Esophagus muscularis mucosa (tissue), 4 donors: ENCODE measurements at regions not wholly inside any gene's neighbourhood (a gene's known extent, or its start where the extent isn't known, plus 50 kb on each side); places are given as distances from the start of the nearest gene placed in this dataset.

Source experiments
- DNase-seq: peaks from one replicate; pipeline ENCODE4 v3.0.0-alpha.2; 2017; ENCODE audit errors: extremely low spot score
- H3K27ac ChIP-seq, 4 donors: fragments of 200-600 bp; sonication (generic); replicated peaks in 1 of 4; 1 replicate in 3 of 4; 2 replicates in 1 of 4; pipeline ENCODE4 v1.5.1; 2016 to 2019; ENCODE audit warnings: mild to moderate bottlenecking in 1 of 4
- H3K27me3 ChIP-seq, 4 donors: fragments of 200-600 bp; sonication (generic); one replicate each; pipeline versions ENCODE4 v1.5.1 to v1.6.0; 2016 to 2019
- H3K36me3 ChIP-seq, 4 donors: fragments of 200-600 bp; sonication (generic); one replicate each; pipeline ENCODE4 v1.5.1; 2016 to 2019
- H3K4me1 ChIP-seq, 4 donors: fragments of 200-600 bp; sonication (generic); one replicate each; pipeline ENCODE4 v1.5.1; 2016 to 2019
- H3K4me3 ChIP-seq, 4 donors: fragments of 200-600 bp; sonication (generic); 1 replicate in 2 of 4; 2 replicates in 2 of 4; pipeline ENCODE4 v1.5.1; 2016 to 2019; ENCODE audit warnings: mild to moderate bottlenecking in 4 of 4, moderate library complexity in 1 of 4
- H3K9me3 ChIP-seq, 4 donors: fragments of 200-600 bp; sonication (generic); 1 replicate in 3 of 4; 2 replicates in 1 of 4; pipeline ENCODE4 v1.5.1; 2016 to 2019
- EP300 ChIP-seq: sonication (generic); formaldehyde crosslinking; IDR thresholded peaks from one replicate; pipeline ENCODE4 v1.6.1; 2017; ENCODE audit warnings: antibody characterized with exemption
- POLR2A ChIP-seq: fragments of 450-650 bp; IDR thresholded peaks from one replicate; pipeline ENCODE4 v1.6.1; 2017; ENCODE audit warnings: antibody characterized with exemption, moderate library complexity, mild to moderate bottlenecking, low read depth
- POLR2AphosphoS5 ChIP-seq, 2 donors: sonication (generic); formaldehyde crosslinking; IDR thresholded peaks; one replicate each; pipeline ENCODE4 v1.6.1; 2017; ENCODE audit warnings: antibody characterized with exemption in 2 of 2
- WGBS: methylation state at CpG from one replicate; pipeline ENCODE4 v1.1.5; 2018; 5-methylcytosine and 5-hydroxymethylcytosine counted together
- intact Hi-C: fragments of 100-400 bp; cut with DNase I; formaldehyde crosslinking; loops from one replicate; pipeline ENCODE4 v1.15.1; 2023
- TF ChIP-seq, protein P1 (sequence below), 3 experiments: fragments of 200-600 bp in 2 of 3; fragments of 450-650 bp in 1 of 3; sonication (generic) in 2 of 3; IDR thresholded peaks; one replicate each; pipeline ENCODE4 v1.5.1; 2017 to 2019; ENCODE audit warnings: antibody characterized with exemption in 3 of 3, mild to moderate bottlenecking in 2 of 3, moderate library complexity in 1 of 3

DNA sequence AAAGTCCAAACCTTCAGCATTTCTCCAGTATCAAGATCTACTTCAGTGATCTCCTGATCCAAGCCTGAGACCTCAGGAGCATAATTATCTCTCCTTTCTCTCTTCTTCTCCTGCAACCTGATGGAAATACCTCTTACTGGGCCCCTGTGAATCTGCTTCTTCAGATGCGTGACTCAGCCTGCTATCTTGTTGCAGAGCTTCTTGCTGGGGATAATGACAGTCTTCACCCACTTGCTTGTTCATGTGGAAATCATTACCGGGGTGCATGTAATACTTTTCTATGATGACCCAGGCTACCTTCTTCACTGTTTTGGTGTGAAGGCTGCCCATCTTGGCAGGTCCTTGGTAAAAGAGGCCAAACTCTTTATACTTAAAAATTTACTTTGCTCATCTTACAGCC lies 140.0 kb upstream of the POU2AF2 start:
- no peak overlapping the region for H3K27ac ChIP-seq
- H3K27me3 ChIP-seq: no peaks in the 10 kb centered on the region
- no peaks in the 10 kb centered on the region for H3K9me3 ChIP-seq
- no peaks in the 10 kb centered on the region for H3K4me1 ChIP-seq
- H3K4me3 ChIP-seq: no peak overlapping the region
- intact Hi-C loops: no loop called here
- no peak for DNase-seq
- H3K36me3 ChIP-seq: no peaks in the 10 kb centered on the region
- 100% methylated on average over 2 of the region's 2 CpGs for WGBS
- TF ChIP-seq EP300 (no peak), POLR2A (no peak), POLR2AphosphoS5 (IDR thresholded peaks at IDR 0.05) (no peak)
- TF ChIP-seq, protein P1, sequence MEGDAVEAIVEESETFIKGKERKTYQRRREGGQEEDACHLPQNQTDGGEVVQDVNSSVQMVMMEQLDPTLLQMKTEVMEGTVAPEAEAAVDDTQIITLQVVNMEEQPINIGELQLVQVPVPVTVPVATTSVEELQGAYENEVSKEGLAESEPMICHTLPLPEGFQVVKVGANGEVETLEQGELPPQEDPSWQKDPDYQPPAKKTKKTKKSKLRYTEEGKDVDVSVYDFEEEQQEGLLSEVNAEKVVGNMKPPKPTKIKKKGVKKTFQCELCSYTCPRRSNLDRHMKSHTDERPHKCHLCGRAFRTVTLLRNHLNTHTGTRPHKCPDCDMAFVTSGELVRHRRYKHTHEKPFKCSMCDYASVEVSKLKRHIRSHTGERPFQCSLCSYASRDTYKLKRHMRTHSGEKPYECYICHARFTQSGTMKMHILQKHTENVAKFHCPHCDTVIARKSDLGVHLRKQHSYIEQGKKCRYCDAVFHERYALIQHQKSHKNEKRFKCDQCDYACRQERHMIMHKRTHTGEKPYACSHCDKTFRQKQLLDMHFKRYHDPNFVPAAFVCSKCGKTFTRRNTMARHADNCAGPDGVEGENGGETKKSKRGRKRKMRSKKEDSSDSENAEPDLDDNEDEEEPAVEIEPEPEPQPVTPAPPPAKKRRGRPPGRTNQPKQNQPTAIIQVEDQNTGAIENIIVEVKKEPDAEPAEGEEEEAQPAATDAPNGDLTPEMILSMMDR (IDR thresholded peaks at IDR 0.05): no peak

DNA sequence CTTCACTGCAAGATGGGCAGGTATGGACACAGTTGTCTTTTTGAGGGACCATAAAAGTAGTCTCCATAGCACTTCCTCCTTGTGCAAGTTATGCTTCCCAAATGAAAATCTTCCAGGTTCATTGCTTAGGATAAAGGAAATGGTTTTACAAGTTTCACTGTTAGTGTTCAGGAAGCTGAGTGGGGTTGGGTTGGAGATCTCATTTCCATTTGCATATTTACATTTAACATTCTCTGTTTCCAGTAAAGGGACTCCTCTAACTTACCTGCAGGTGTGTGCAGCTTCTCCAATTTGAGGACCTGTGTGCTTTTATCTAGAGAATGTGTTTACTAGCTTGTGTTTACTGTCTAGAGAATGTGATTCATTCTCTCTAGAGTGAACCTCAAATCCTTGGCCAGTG lies 141.3 kb upstream of the POU2AF2 start:
- H3K36me3 ChIP-seq: no peaks in the 10 kb centered on the region
- H3K27ac ChIP-seq: no peak overlapping the region
- H3K9me3 ChIP-seq: no peaks in the 10 kb centered on the region
- intact Hi-C loops: no loop called here
- no peak overlapping the region for H3K4me3 ChIP-seq
- DNase-seq: no peak
- no peaks in the 10 kb centered on the region for H3K27me3 ChIP-seq
- H3K4me1 ChIP-seq: no peaks in the 10 kb centered on the region
- TF ChIP-seq POLR2A (no peak), EP300 (no peak)
- TF ChIP-seq, protein P1 (IDR thresholded peaks at IDR 0.05): no peak

DNA sequence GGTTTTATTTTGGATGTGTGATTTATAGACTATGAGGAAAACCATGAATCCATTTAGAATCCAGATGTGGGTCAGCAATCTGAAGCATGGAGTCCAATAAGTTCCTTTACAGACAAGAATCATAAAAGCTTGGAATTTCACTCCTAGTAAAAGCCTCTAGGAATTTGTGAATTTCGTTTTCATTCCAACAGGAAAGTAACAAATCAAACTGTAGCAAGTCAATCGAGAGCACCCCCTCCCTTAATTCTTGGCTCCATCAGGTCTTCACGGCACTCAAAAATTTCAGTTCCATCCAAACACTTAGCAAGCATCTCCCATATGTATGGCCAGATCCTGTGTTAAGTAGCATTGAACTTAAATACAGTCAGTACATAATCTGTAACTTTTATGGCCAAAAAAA lies 143.6 kb upstream of the POU2AF2 start:
- DNase-seq: no peak
- no peaks in the 10 kb centered on the region for H3K4me1 ChIP-seq
- 58% methylated on average over 3 of the region's 3 CpGs for WGBS
- TF ChIP-seq POLR2A (no peak), EP300 (no peak), POLR2AphosphoS5 (IDR thresholded peaks at IDR 0.05) (no peak)
- TF ChIP-seq, protein P1 (IDR thresholded peaks at IDR 0.05): no peak
- no peak overlapping the region for H3K27ac ChIP-seq
- no peaks in the 10 kb centered on the region for H3K27me3 ChIP-seq
- no peaks in the 10 kb centered on the region for H3K9me3 ChIP-seq
- no peaks in the 10 kb centered on the region for H3K36me3 ChIP-seq
- H3K4me3 ChIP-seq: no peak overlapping the region
- intact Hi-C loops: no loop called here

- H3K27me3 ChIP-seq: no peaks in the 10 kb centered on the region
- TF ChIP-seq POLR2AphosphoS5 (IDR thresholded peaks at IDR 0.05) (no peak), EP300 (no peak), POLR2A (no peak)
- TF ChIP-seq, protein P1 (IDR thresholded peaks at IDR 0.05): no peak
- no peaks in the 10 kb centered on the region for H3K4me1 ChIP-seq
- WGBS: 92% methylated on average over 2 of the region's 2 CpGs
- no peaks in the 10 kb centered on the region for H3K9me3 ChIP-seq
- H3K36me3 ChIP-seq: no peaks in the 10 kb centered on the region
- intact Hi-C loops: no loop called here
- DNase-seq: no peak
- no peak overlapping the region for H3K4me3 ChIP-seq
- H3K27ac ChIP-seq: no peak overlapping the region
Measured at GRCh38 chr11:111099028-111099713, 146.4 kb upstream of the POU2AF2 start.

GRCh38 chr11:111098091-111098490 lies 147.4 kb upstream of the POU2AF2 start:
- no peak overlapping the region for H3K4me3 ChIP-seq
- H3K9me3 ChIP-seq: no peaks in the 10 kb centered on the region
- no peaks in the 10 kb centered on the region for H3K4me1 ChIP-seq
- intact Hi-C loops: no loop called here
- no peaks in the 10 kb centered on the region for H3K36me3 ChIP-seq
- no peaks in the 10 kb centered on the region for H3K27me3 ChIP-seq
- no peak overlapping the region for H3K27ac ChIP-seq
- WGBS: 100% methylated on average over 1 of the region's 1 CpG
- TF ChIP-seq EP300 (no peak), POLR2A (no peak), POLR2AphosphoS5 (IDR thresholded peaks at IDR 0.05) (no peak)
- TF ChIP-seq, protein P1 (IDR thresholded peaks at IDR 0.05): no peak
- DNase-seq: no peak
